NB4 (cell line): ENCODE measurements at regions not wholly inside any gene's neighbourhood (a gene's known extent, or its start where the extent isn't known, plus 50 kb on each side); places are given as distances from the start of the nearest gene placed in this dataset.

Source experiments
- POLR2A ChIP-seq: IDR thresholded peaks from 2 replicates; pipeline ENCODE4 v1.6.1; 2011; ENCODE audit warnings: mild to moderate bottlenecking; ENCODE audit not compliant: insufficient read length; ENCODE audit errors: extremely low read depth
- TF ChIP-seq, protein P1 (sequence below): IDR thresholded peaks from one replicate; pipeline ENCODE4 v1.5.1; 2012; ENCODE audit warnings: low read depth, low read length

DNA sequence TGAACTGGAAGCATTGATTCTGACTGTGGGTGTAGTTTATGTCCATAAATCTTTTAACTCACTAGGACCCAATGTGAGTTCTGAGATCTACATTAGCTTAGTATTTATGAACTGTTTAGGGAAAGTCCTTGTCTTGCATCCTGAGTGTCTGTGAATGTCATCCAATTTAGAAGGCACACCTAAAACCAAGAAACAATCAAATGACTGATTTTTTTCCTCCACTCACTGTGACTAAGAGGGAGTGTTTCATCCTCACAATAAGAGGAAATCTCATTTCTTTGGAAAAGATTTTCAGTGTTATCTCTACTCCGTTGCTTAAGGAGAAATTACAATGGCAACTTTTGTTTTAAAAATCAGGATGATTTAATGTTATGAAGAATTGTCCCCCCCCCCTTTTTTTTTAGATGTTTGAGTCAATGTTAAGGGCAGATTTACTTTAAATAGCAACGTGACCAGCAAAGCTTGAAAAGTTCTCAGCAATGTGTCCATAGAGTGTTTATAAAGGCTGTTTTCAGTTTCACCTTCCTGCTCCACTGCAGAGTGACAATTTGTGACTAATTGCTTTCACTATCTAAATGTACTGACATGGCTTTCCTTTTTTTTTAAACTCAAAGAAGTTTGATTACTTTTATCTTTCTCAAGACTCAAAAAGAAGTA, 173.0 kb downstream of the SPCS3 start:
- TF ChIP-seq, protein P1, sequence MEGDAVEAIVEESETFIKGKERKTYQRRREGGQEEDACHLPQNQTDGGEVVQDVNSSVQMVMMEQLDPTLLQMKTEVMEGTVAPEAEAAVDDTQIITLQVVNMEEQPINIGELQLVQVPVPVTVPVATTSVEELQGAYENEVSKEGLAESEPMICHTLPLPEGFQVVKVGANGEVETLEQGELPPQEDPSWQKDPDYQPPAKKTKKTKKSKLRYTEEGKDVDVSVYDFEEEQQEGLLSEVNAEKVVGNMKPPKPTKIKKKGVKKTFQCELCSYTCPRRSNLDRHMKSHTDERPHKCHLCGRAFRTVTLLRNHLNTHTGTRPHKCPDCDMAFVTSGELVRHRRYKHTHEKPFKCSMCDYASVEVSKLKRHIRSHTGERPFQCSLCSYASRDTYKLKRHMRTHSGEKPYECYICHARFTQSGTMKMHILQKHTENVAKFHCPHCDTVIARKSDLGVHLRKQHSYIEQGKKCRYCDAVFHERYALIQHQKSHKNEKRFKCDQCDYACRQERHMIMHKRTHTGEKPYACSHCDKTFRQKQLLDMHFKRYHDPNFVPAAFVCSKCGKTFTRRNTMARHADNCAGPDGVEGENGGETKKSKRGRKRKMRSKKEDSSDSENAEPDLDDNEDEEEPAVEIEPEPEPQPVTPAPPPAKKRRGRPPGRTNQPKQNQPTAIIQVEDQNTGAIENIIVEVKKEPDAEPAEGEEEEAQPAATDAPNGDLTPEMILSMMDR, result no peak
- TF ChIP-seq POLR2A, result no peak
